ENCODE measurements at regions not wholly inside any gene's neighbourhood (a gene's known extent, or its start where the extent isn't known, plus 50 kb on each side); places are given as distances from the start of the nearest gene placed in this dataset.
"Not testable (repeated sequence)": the region's sequence is repeated elsewhere in the genome, so short reads cannot be mapped to it uniquely, and the experiment has no call there.

DNA sequence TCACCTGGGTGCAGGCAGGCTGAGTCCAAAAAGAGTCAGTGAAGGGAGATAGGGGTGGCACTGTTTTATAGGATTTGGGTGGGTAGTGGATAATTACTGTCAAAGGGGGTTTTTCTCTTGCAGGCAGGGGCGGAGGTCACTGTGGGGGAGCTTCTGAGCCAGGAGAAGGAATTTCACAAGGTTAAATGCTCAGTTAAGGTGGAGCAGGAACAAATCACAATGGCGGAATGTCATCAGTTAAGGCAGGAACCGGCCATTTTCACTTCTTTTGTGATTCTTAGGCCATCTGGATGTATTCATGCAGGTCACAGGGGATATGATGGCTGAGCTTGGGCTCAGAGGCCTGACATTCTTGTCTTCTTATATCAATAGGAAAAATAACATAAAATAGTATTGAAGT, 69.7 kb upstream of the SIRPG start:
- H3K27me3 ChIP-seq (ENCODE audit: control insufficient read depth in 1 of 2, insufficient read depth in 2 of 2, low read length in 2 of 2); H3K4me1 ChIP-seq (ENCODE audit: control insufficient read depth in 2 of 2, insufficient read depth in 2 of 2, low read length in 1 of 2); H3K36me3 ChIP-seq (ENCODE audit: control insufficient read depth in 2 of 2, insufficient read depth in 2 of 2, low read length in 1 of 2); H3K27ac ChIP-seq (ENCODE audit: low read depth in 2 of 2, low read length in 1 of 2); H3K4me3 ChIP-seq (ENCODE audit: low read depth in 1 of 2, low read length in 2 of 2); H3K9me3 ChIP-seq (ENCODE audit: control insufficient read depth in 2 of 2, insufficient read depth in 1 of 2, low read depth in 1 of 2, low read length in 1 of 2): not testable (repeated sequence)
- WGBS, 2 donors, result 88 to 90% methylated on average over 3 of the region's 3 CpGs

DNA sequence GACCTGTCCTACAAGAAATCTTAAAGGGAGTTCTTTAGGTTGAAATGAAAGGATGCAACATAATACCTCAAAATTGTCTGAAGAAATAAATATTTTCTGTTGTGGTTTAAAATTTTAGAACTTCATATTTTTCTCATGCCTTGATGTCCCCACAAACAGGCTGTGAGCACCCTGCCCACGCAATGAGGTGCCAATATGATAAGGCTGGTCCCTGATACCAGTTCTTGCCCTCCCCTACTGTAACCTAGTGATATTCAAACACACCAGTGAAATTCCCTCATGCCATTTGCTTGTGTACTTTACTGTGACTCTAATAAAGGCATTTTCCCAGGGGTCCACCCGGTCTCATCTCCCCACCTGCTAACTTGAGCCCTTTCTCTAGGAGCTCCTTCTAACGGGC, 67.3 kb upstream of the SIRPG start:
- no peaks in the 10 kb centered on the region for H3K4me1 ChIP-seq (ENCODE audit: control insufficient read depth in 2 of 2, insufficient read depth in 2 of 2, low read length in 1 of 2)
- 77 to 81% methylated on average over 3 of the region's 3 CpGs for WGBS, 2 donors
- H3K27me3 ChIP-seq (ENCODE audit: control insufficient read depth in 1 of 2, insufficient read depth in 2 of 2, low read length in 2 of 2), result no peaks in the 10 kb centered on the region
- no peak overlapping the region for H3K4me3 ChIP-seq (ENCODE audit: low read depth in 1 of 2, low read length in 2 of 2)
- H3K9me3 ChIP-seq (ENCODE audit: control insufficient read depth in 2 of 2, insufficient read depth in 1 of 2, low read depth in 1 of 2, low read length in 1 of 2), result peaks cover 0 to 2% of the 10 kb centered on the region in 2 donors
- H3K36me3 ChIP-seq (ENCODE audit: control insufficient read depth in 2 of 2, insufficient read depth in 2 of 2, low read length in 1 of 2), result no peaks in the 10 kb centered on the region
- H3K27ac ChIP-seq (ENCODE audit: low read depth in 2 of 2, low read length in 1 of 2), result no peak overlapping the region

DNA sequence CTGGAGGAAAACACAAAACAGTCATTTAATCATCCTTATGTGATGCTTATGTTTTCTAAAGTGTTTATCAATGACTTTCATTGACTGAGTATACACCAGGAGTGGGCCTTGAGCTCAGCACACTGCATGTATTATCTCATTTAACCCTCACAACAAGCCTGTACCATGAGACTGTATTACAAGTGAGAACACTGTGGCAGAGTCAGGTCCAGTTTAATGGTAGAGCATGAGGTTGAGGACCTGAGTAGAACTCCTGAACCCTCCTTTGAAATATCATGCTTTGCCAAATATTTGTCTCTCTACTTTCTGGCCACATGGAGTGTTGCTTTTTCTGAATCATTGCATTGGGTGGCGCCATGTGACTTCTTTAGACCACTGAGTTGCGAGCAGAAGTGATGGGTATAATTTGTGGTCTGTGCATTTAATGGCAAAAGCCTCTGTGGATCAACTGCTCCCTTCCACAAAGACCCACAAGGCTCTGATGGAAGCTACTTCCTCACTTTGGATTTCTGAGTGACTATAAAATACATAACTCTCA, 65.0 kb upstream of the SIRPG start:
- Histone ChIP-seq H3K4me3 (ENCODE audit: low read depth in 1 of 2, low read length in 2 of 2) (no peak overlapping the region), H3K36me3 (ENCODE audit: control insufficient read depth in 2 of 2, insufficient read depth in 2 of 2, low read length in 1 of 2) (no peaks in the 10 kb centered on the region), H3K27me3 (ENCODE audit: control insufficient read depth in 1 of 2, insufficient read depth in 2 of 2, low read length in 2 of 2) (no peaks in the 10 kb centered on the region), H3K9me3 (ENCODE audit: control insufficient read depth in 2 of 2, insufficient read depth in 1 of 2, low read depth in 1 of 2, low read length in 1 of 2) (peaks cover 0 to 2% of the 10 kb centered on the region in 2 donors), H3K27ac (ENCODE audit: low read depth in 2 of 2, low read length in 1 of 2) (no peak overlapping the region), H3K4me1 (ENCODE audit: control insufficient read depth in 2 of 2, insufficient read depth in 2 of 2, low read length in 1 of 2) (no peaks in the 10 kb centered on the region)
- WGBS, 2 donors, result 82 to 92% methylated on average over 2 of the region's 2 CpGs

DNA sequence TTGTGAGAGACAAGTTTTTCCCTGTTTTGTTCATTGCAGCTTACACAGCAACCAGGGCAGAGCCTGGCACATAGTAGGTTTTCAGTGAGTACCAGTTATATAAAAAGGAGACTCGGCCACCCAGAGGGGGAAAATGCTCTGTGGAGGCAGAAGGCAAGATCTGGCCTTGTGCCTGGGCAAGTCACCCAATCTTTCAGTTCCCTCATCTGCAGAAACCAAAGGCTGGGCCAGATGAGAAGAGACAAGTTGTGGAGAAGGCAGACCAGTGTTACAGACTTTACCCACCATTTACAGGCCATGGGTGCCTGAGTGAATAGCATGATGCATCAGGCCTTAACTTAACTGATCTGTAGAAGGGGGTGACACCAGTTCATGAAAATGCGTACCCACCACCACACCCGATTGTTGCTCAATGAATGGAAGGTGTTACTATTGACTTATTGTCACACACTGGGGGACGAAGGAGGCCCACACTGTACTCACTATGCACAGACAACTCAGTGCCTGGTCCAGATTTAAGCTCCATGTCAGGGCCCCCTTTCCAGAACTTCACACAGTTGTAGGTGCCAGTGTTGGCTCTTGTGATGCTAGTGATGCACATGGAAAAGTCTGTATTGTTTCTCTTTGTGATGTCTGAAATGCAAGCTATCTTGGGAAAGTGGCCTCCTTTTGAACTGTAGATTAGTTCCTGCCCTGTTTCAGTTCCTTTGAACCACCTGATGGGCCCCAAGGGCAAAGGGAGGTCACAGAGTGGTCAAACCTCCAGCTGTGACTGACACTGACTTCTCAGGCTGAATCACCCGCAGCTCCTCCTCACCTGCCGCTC, 64.3 kb upstream of the SIRPG start:
- Histone ChIP-seq H3K27me3 (ENCODE audit: control insufficient read depth in 1 of 2, insufficient read depth in 2 of 2, low read length in 2 of 2) (no peaks in the 10 kb centered on the region), H3K27ac (ENCODE audit: low read depth in 2 of 2, low read length in 1 of 2) (no peak overlapping the region), H3K4me3 (ENCODE audit: low read depth in 1 of 2, low read length in 2 of 2) (no peak overlapping the region), H3K36me3 (ENCODE audit: control insufficient read depth in 2 of 2, insufficient read depth in 2 of 2, low read length in 1 of 2) (no peaks in the 10 kb centered on the region), H3K4me1 (ENCODE audit: control insufficient read depth in 2 of 2, insufficient read depth in 2 of 2, low read length in 1 of 2) (no peaks in the 10 kb centered on the region), H3K9me3 (ENCODE audit: control insufficient read depth in 2 of 2, insufficient read depth in 1 of 2, low read depth in 1 of 2, low read length in 1 of 2) (no peaks in the 10 kb centered on the region)
- WGBS, 2 donors, result 62 to 77% methylated on average over 6 of the region's 6 CpGs

DNA sequence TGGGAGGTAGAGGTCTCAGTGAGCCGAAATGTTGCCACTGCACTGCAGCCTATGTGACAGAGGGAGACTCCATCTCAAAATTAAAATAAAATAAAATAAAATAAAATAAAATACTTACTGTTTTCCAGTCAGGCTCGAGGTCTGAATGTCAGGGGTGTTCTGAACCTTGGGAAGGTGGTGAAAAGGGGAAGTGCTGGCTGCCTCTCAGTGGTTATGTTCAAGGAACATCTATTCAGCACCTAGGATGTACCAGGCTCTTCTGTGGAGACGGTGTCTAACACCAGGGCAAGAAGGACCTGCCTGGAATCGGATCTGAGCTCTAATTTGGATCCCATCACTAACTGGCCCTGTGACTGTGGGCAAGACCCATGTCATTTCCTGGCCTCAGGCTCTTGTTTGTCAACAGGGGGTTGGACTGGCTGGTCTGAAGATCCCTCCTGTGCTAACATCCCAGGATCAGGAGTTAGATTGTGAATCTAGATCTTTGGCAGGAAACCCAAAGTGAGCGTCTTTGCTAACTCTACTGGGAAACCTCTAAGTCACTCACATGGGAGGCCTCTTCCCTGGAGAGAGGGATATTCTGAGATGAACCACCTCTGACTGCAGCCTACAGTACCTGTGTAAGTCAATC, 63.4 kb upstream of the SIRPG start:
- Histone ChIP-seq H3K36me3 (ENCODE audit: control insufficient read depth in 2 of 2, insufficient read depth in 2 of 2, low read length in 1 of 2) (no peaks in the 10 kb centered on the region), H3K4me3 (ENCODE audit: low read depth in 1 of 2, low read length in 2 of 2) (no peak overlapping the region), H3K9me3 (ENCODE audit: control insufficient read depth in 2 of 2, insufficient read depth in 1 of 2, low read depth in 1 of 2, low read length in 1 of 2) (no peaks in the 10 kb centered on the region), H3K27ac (ENCODE audit: low read depth in 2 of 2, low read length in 1 of 2) (no peak overlapping the region), H3K4me1 (ENCODE audit: control insufficient read depth in 2 of 2, insufficient read depth in 2 of 2, low read length in 1 of 2) (no peaks in the 10 kb centered on the region), H3K27me3 (ENCODE audit: control insufficient read depth in 1 of 2, insufficient read depth in 2 of 2, low read length in 2 of 2) (no peaks in the 10 kb centered on the region)
- 83 to 84% methylated on average over 5 of the region's 5 CpGs for WGBS, 2 donors

DNA sequence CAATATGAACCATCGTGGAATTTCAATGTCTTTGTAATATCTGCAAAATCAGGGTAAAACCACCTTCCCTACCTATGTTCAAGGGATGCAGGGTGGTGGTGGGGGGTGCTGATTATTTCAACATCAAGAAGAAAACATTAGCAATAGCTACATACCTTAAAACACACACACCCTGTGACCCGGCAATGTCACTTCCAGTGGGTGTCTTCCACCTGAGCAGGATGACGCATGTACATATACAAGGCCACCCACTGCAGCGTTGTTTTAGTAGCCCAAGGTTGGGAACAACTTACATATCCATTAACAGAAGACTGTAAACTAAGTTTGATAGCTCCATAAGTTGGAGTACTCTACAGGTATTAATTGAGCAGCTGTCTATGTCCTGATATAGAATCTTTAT, 62.6 kb upstream of the SIRPG start:
- WGBS, 2 donors, result 91% methylated on average over 4 of the region's 4 CpGs
- Histone ChIP-seq H3K36me3 (ENCODE audit: control insufficient read depth in 2 of 2, insufficient read depth in 2 of 2, low read length in 1 of 2) (no peaks in the 10 kb centered on the region), H3K9me3 (ENCODE audit: control insufficient read depth in 2 of 2, insufficient read depth in 1 of 2, low read depth in 1 of 2, low read length in 1 of 2) (no peaks in the 10 kb centered on the region), H3K27ac (ENCODE audit: low read depth in 2 of 2, low read length in 1 of 2) (no peak overlapping the region), H3K4me3 (ENCODE audit: low read depth in 1 of 2, low read length in 2 of 2) (no peak overlapping the region), H3K4me1 (ENCODE audit: control insufficient read depth in 2 of 2, insufficient read depth in 2 of 2, low read length in 1 of 2) (no peaks in the 10 kb centered on the region), H3K27me3 (ENCODE audit: control insufficient read depth in 1 of 2, insufficient read depth in 2 of 2, low read length in 2 of 2) (no peaks in the 10 kb centered on the region)

DNA sequence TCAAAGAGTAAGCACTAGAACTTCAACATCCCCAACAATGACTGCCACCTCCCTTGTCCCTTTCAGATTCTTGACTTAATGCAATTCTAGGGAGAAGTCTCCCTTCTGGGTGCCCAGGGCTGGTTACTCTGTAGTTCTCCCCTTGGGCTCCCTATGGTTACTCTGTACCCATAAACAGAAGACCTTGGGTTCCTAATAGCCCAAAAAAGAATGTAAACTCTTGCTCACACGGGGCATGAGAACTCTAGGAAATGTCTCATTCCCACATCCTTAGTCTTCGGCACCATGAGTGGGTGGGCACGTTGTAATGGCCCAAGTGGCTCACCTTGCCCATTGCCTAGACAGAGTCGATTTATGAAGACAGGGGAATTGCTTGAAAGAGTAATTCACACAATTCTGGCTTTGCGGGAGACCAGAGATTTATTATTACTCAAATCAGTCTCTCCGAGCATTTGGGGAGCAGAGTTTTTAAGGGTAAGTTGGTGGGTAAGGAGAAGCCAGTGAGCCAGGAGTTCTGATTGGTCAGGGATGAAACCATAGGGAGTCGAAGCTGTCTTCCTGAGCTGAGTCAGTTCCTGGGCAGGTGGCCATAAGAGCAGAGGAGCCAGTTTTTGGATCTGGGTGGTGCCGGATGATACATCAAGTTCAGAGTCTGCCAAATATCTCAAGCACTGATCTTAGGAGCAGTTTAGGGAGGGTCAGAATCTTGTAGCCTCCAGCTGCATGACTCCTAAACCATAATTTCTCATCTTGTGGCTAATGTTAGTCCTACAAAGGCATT, 61.2 kb upstream of the SIRPG start:
- no peaks in the 10 kb centered on the region for H3K4me1 ChIP-seq (ENCODE audit: control insufficient read depth in 2 of 2, insufficient read depth in 2 of 2, low read length in 1 of 2)
- no peak overlapping the region for H3K4me3 ChIP-seq (ENCODE audit: low read depth in 1 of 2, low read length in 2 of 2)
- no peaks in the 10 kb centered on the region for H3K9me3 ChIP-seq (ENCODE audit: control insufficient read depth in 2 of 2, insufficient read depth in 1 of 2, low read depth in 1 of 2, low read length in 1 of 2)
- no peaks in the 10 kb centered on the region for H3K36me3 ChIP-seq (ENCODE audit: control insufficient read depth in 2 of 2, insufficient read depth in 2 of 2, low read length in 1 of 2)
- H3K27ac ChIP-seq (ENCODE audit: low read depth in 2 of 2, low read length in 1 of 2), result no peak overlapping the region
- H3K27me3 ChIP-seq (ENCODE audit: control insufficient read depth in 1 of 2, insufficient read depth in 2 of 2, low read length in 2 of 2), result no peaks in the 10 kb centered on the region
- 54 to 61% methylated on average over 8 of the region's 8 CpGs for WGBS, 2 donors

DNA sequence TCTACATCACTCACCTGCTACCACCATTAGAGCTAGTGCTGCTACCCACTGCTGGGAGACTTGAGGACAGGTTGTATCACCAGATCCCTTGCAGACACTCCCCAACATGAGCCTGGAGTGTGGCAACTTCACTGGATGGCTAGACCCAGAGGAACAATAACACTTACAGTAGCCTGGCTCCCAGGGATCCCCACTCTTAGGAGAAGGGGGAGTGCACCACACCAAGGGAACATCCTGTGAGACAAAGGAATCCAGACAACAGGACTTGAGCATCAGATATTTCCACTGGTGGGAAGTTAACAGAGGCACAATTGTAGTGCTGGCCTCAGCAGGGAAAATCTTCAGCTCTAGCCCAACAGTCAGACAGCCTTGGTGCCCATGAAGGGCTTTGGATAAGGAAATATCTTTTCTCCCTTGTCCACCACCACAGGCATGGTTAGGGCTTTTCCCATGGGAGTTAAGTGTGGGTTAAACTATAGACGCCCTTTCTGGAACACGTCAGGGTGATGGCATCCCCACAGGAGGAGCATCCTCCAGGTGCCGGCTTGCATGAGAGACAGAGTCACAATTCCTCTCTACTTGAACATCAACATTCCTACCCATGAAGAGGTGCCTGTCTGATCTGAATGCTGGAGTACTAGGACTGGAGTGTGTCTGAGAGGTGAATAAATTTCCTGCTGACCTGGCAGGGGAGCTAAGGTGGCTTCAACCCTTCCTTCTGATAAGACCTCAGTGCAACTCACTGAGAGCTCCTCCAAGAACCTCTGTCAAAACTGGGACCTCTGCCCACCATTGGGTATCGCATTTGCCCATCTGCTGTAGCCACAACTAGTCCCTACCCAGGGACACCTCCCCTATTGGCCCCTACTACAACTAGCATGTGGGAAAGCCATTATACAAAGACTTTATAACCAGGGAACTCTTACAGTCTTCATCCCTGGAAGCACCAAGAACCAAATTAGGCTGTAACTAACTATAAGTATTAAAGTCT, 55.4 kb upstream of the SIRPG start:
- Histone ChIP-seq H3K27me3 (ENCODE audit: control insufficient read depth in 1 of 2, insufficient read depth in 2 of 2, low read length in 2 of 2) (peaks cover 5 to 11% of the 10 kb centered on the region in 2 donors), H3K36me3 (ENCODE audit: control insufficient read depth in 2 of 2, insufficient read depth in 2 of 2, low read length in 1 of 2) (no peaks in the 10 kb centered on the region)
- 84 to 90% methylated on average over 4 of the region's 4 CpGs for WGBS, 2 donors

More for the DNA sequence above, 55.4 kb upstream of the SIRPG start:
- Histone ChIP-seq H3K4me3 (ENCODE audit: low read depth in 1 of 2, low read length in 2 of 2) (no peak overlapping the region), H3K4me1 (ENCODE audit: control insufficient read depth in 2 of 2, insufficient read depth in 2 of 2, low read length in 1 of 2) (no peaks in the 10 kb centered on the region), H3K9me3 (ENCODE audit: control insufficient read depth in 2 of 2, insufficient read depth in 1 of 2, low read depth in 1 of 2, low read length in 1 of 2) (peaks cover 0 to 13% of the 10 kb centered on the region in 2 donors), H3K27ac (ENCODE audit: low read depth in 2 of 2, low read length in 1 of 2) (no peak overlapping the region)

Data from esophagus (tissue), 2 donors.